Thoracic aorta (tissue), 2 donors: ENCODE measurements at regions not wholly inside any gene's neighbourhood (a gene's known extent, or its start where the extent isn't known, plus 50 kb on each side); places are given as distances from the start of the nearest gene placed in this dataset.

ENCODE experiments used
- ATAC-seq: fragments of 150-250 bp; one replicate; pipeline ENCODE4 v1.8.0; 2017; ENCODE audit warnings: low read depth; ENCODE audit not compliant: insufficient number of reproducible peaks, low FRiP score
- DNase-seq: peaks from one replicate; pipeline ENCODE4 v3.0.0-alpha.2; 2020; ENCODE audit warnings: low spot score
- H3K27ac ChIP-seq, 2 donors: fragments of 200-600 bp; sonication (generic); 1 replicate in 1 of 2; 2 replicates in 1 of 2; pipeline ENCODE4 v1.5.1; 2016; ENCODE audit warnings: mild to moderate bottlenecking in 2 of 2, moderate library complexity in 2 of 2
- H3K27me3 ChIP-seq: fragments of 200-600 bp; sonication (generic); replicated peaks from 2 replicates; pipeline ENCODE4 v1.6.0; 2016; ENCODE audit warnings: mild to moderate bottlenecking; ENCODE audit not compliant: insufficient read depth
- H3K36me3 ChIP-seq: fragments of 200-600 bp; sonication (generic); one replicate; pipeline ENCODE4 v1.5.1; 2016
- H3K4me1 ChIP-seq, 2 donors: fragments of 200-600 bp; sonication (generic); 1 replicate in 1 of 2; 2 replicates in 1 of 2; pipeline versions ENCODE4 v1.5.1 to v1.6.0; 2016; ENCODE audit warnings: low read depth in 2 of 2, mild to moderate bottlenecking in 1 of 2; ENCODE audit not compliant: control insufficient read depth in 1 of 2
- H3K4me3 ChIP-seq: fragments of 200-600 bp; sonication (generic); 2 replicates; pipeline ENCODE4 v1.5.1; 2016; ENCODE audit warnings: mild to moderate bottlenecking
- H3K9me3 ChIP-seq: fragments of 200-600 bp; sonication (generic); 2 replicates; pipeline ENCODE4 v1.5.1; 2016
- TF ChIP-seq, protein P1 (sequence below): fragments of 200-600 bp; sonication (generic); IDR thresholded peaks from one replicate; pipeline ENCODE4 v1.5.1; 2019; ENCODE audit warnings: antibody characterized with exemption

DNA sequence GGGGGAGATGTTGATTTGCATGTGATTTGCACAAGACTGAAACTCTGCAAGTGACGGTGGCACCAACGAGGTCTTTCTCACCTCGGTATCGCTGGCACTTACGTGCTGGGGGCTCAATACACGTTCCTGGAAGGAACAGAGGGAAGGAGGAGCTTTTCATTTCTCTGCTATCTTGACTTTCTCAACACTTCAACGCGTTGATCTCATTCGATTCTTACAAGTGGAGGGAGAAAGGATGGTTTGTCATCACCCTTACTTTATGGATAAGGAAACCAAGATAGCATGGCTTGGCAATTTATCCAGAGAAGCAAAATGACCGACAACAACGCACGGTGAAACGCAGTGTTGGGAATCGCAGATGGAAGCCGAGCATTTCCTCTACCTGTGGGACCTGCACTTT, 87.3 kb upstream of the RFLNA start:
- no peaks in the 10 kb centered on the region for H3K27me3 ChIP-seq
- TF ChIP-seq, protein P1, sequence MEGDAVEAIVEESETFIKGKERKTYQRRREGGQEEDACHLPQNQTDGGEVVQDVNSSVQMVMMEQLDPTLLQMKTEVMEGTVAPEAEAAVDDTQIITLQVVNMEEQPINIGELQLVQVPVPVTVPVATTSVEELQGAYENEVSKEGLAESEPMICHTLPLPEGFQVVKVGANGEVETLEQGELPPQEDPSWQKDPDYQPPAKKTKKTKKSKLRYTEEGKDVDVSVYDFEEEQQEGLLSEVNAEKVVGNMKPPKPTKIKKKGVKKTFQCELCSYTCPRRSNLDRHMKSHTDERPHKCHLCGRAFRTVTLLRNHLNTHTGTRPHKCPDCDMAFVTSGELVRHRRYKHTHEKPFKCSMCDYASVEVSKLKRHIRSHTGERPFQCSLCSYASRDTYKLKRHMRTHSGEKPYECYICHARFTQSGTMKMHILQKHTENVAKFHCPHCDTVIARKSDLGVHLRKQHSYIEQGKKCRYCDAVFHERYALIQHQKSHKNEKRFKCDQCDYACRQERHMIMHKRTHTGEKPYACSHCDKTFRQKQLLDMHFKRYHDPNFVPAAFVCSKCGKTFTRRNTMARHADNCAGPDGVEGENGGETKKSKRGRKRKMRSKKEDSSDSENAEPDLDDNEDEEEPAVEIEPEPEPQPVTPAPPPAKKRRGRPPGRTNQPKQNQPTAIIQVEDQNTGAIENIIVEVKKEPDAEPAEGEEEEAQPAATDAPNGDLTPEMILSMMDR = no peak
- H3K36me3 ChIP-seq = no peaks in the 10 kb centered on the region
- H3K4me1 ChIP-seq = no peaks in the 10 kb centered on the region
- ATAC-seq (no peak), DNase-seq (no peak)
- H3K9me3 ChIP-seq = peaks cover 11% of the 10 kb centered on the region
- H3K4me3 ChIP-seq = no peak overlapping the region
- no peak overlapping the region for H3K27ac ChIP-seq

DNA sequence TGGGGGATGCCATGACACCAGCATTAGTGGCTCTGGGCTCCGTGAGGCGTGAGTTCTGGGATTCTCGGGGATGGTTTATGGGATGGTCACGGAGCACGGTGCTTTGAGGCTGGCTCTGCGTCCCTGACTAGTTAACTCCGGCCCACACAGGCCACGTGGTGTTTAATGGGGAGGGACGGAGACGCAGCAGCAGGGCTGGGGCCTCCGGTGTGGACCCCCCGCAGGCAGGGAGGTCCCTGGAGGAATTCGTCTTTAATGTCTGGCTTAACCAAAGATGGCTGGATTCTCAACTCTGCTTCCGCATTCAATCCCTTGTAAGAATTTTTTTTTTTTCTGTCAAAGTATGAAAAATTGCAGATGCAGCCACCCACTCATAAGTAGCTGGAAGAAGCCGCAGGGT, 86.4 kb upstream of the RFLNA start:
- H3K27ac ChIP-seq = no peak overlapping the region
- H3K9me3 ChIP-seq = peaks cover 11% of the 10 kb centered on the region
- TF ChIP-seq, protein P1 = no peak
- no peak overlapping the region for H3K4me3 ChIP-seq
- no peak for ATAC-seq
- H3K4me1 ChIP-seq = no peaks in the 10 kb centered on the region
- no peaks in the 10 kb centered on the region for H3K27me3 ChIP-seq
- no peaks in the 10 kb centered on the region for H3K36me3 ChIP-seq
- no peak for DNase-seq

DNA sequence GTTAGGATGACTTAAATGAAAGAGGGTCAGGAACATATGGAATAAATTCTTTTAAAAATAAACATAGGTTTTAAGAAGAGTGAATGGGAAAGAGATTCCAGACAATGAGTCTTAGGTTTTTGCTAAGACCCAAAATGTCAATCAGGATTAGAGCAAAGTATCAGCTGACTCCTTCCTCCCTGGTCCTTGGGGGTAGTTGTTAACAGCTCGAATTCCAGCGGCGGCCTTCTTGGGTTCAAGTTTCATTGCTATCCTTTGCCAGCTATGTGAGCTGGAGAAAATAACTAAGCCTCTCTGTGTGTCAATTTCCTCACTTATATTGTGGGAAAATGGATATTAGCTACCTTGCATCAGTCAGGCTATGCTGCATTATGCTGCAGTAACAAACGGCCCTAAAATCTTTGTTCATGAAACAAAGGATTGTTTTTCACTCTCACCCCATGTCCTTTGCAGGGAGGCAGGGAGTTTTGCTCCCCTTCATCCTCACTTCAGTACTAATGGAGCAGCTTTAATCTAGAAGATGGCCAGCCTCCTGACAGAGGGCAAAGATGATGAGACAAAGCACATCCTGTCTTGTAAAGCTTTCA, 83.8 kb upstream of the RFLNA start:
- TF ChIP-seq, protein P1 = no peak
- peaks cover 9% of the 10 kb centered on the region for H3K9me3 ChIP-seq
- H3K27me3 ChIP-seq = no peaks in the 10 kb centered on the region
- ATAC-seq = no peak
- DNase-seq = no peak
- no peak overlapping the region for H3K4me3 ChIP-seq
- H3K36me3 ChIP-seq = no peaks in the 10 kb centered on the region
- H3K27ac ChIP-seq = no peak overlapping the region
- H3K4me1 ChIP-seq = no peaks in the 10 kb centered on the region

DNA sequence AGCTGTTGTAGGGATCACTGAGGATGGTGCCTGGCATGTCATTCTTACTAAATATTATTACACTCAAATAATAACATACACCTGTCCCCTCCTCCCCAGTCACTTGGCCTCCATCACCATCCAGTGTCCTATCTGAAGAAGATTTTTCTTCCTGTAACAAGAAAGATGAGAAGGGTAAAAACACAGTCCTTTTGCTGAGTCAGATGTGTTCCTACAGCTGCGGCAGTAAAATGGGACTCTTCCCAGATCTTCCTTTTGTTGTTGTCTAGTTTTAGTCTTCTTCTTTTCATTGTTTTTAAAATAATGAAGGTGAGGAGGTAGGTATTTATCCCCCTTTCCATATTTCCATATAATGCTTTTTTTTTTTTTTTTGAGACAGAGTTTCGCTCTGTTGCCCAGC, 83.1 kb upstream of the RFLNA start:
- no peak for ATAC-seq
- H3K9me3 ChIP-seq = peaks cover 9% of the 10 kb centered on the region
- no peaks in the 10 kb centered on the region for H3K36me3 ChIP-seq
- DNase-seq = no peak
- H3K27me3 ChIP-seq = no peaks in the 10 kb centered on the region
- TF ChIP-seq, protein P1 = no peak
- no peak overlapping the region for H3K4me3 ChIP-seq
- no peak overlapping the region for H3K27ac ChIP-seq
- H3K4me1 ChIP-seq = no peaks in the 10 kb centered on the region

DNA sequence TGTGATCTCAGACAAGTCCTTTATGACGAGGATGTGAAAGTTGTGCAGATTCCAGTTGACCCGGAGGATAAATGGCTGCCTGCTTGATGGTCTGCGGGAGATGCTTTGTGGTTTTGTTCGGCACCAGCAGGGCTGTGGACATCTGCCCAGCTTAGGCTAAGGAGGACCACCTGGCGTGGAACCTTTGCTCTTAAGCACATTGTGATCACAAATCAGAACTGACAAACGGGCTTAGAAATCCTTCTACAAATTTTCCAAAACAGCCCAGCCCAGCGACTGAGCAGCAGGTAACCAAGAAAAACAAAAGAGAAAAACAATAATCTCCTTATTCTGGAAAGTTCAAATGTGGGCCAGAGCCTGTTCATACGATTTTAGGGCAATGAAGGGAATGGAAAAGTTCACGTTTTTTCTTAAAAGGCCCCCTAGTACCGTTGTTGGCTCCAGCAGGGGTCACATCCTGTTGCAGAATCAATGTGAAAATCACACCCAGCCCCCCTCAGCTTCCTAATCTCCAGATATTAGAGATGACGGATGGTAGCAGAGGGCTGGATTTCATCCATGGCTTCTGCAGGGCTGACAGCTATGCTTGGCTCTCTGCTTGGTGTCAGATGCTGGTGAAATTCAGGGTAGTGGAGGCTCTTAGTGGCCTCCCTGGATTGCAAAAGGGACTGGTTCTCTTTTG, 81.1 kb upstream of the RFLNA start:
- no peak for ATAC-seq
- TF ChIP-seq, protein P1 = no peak

More for the DNA sequence above, 81.1 kb upstream of the RFLNA start:
- Histone ChIP-seq H3K36me3 (no peaks in the 10 kb centered on the region), H3K27me3 (no peaks in the 10 kb centered on the region), H3K4me3 (no peak overlapping the region), H3K4me1 (no peaks in the 10 kb centered on the region), H3K9me3 (peaks cover 9% of the 10 kb centered on the region), H3K27ac (no peak overlapping the region)
- DNase-seq = no peak
